Adrenal gland (tissue), 9 donors: ENCODE measurements at regions not wholly inside any gene's neighbourhood (a gene's known extent, or its start where the extent isn't known, plus 50 kb on each side); places are given as distances from the start of the nearest gene placed in this dataset.

ENCODE experiments used
- DNase-seq, 7 donors: peaks; one replicate each; pipeline ENCODE4 v3.0.0-alpha.2; 2019 to 2020
- H3K27ac ChIP-seq, 5 donors: fragments of 200-600 bp; sonication (generic) in 4 of 5; 1 replicate in 3 of 5; 2 replicates in 2 of 5; pipeline versions ENCODE4 v1.5.1 to v1.8.0; 2016 to 2020; ENCODE audit warnings: mild to moderate bottlenecking in 1 of 5
- H3K27me3 ChIP-seq: fragments of 200-600 bp; 2 replicates; pipeline ENCODE4 v1.8.0; 2021
- H3K36me3 ChIP-seq, 2 donors: fragments of 200-600 bp; replicated peaks in 1 of 2; 1 replicate in 1 of 2; 2 replicates in 1 of 2; pipeline versions ENCODE4 v1.5.1 to v1.8.0; 2018 to 2022
- H3K4me1 ChIP-seq, 2 donors: fragments of 200-600 bp; replicated peaks in 1 of 2; 1 replicate in 1 of 2; 2 replicates in 1 of 2; pipeline versions ENCODE4 v1.5.1 to v1.8.0; 2018 to 2021
- H3K4me3 ChIP-seq, 4 donors: fragments of 200-600 bp; sonication (generic) in 3 of 4; one replicate each; pipeline ENCODE4 v1.5.1; 2016 to 2018
- H3K9me3 ChIP-seq, 3 donors: fragments of 200-600 bp; sonication (generic) in 1 of 3; replicated peaks in 1 of 3; 1 replicate in 2 of 3; 2 replicates in 1 of 3; pipeline versions ENCODE4 v1.5.1 to v1.8.0; 2016 to 2021
- CTCF ChIP-seq, 6 experiments: fragments of 450-650 bp in 4 of 6; fragments of 200-600 bp in 2 of 6; sonication (generic) in 1 of 6; IDR thresholded peaks; 1 replicate in 5 of 6; 2 replicates in 1 of 6; pipeline versions ENCODE4 v1.5.1 to v1.8.0; 2016 to 2021; ENCODE audit warnings: antibody characterized with exemption in 6 of 6, mild to moderate bottlenecking in 2 of 6, moderate library complexity in 1 of 6
- POLR2A ChIP-seq, 2 donors: fragments of 450-650 bp; IDR thresholded peaks; one replicate each; pipeline ENCODE4 v1.6.1; 2017; ENCODE audit warnings: antibody characterized with exemption in 2 of 2, mild to moderate bottlenecking in 2 of 2, moderate library complexity in 1 of 2
- WGBS, 4 donors: extraction: QIAGEN DNeasy Blood & Tissue Kit in 2 of 4; methylation state at CpG; one replicate each; pipeline versions ENCODE4 v1.1.5 to v1.1.7; 2013 to 2017; 5-methylcytosine and 5-hydroxymethylcytosine counted together
- intact Hi-C, 2 donors: fragments of 100-400 bp; cut with DNase I; formaldehyde crosslinking; loops; one replicate each; pipeline versions ENCODE4 v1.14.1 to v1.15.0; 2022 to 2023
- donor health status: healthy with polysubstance abuse.
- donor health status: Bipolar disorder and iron deficiency.
- donor health status: DM: yes; HTN: yes; CAD: no.
- donor health status: DM: no; HTN: no; CAD: no.
- donor health status: DM: no; HTN: no; CAD: no.

- no peak for DNase-seq
- H3K9me3 ChIP-seq = no peaks in the 10 kb centered on the region
- TF ChIP-seq POLR2A (IDR thresholded peaks at IDR 0.05) (no peak), CTCF (IDR thresholded peaks at IDR 0.05) (no peak)
- H3K27ac ChIP-seq = no peak overlapping the region
- H3K4me1 ChIP-seq = no peaks in the 10 kb centered on the region
- WGBS, 4 donors = 51 to 68% (median 61%) methylated on average over 2 of the region's 2 CpGs
- intact Hi-C loops = no loop called here
- no peaks in the 10 kb centered on the region for H3K36me3 ChIP-seq
- no peak overlapping the region for H3K4me3 ChIP-seq
- no peaks in the 10 kb centered on the region for H3K27me3 ChIP-seq
These were observed 367.5 kb downstream of the DEPDC1B start for GRCh38 chr5:60332244-60333004.

GRCh38 chr5:60330236-60330635, 369.7 kb downstream of the DEPDC1B start:
- Histone ChIP-seq H3K27ac (no peak overlapping the region), H3K4me3 (no peak overlapping the region), H3K36me3 (no peaks in the 10 kb centered on the region), H3K4me1 (no peaks in the 10 kb centered on the region), H3K9me3 (no peaks in the 10 kb centered on the region), H3K27me3 (no peaks in the 10 kb centered on the region)
- 77 to 84% (median 79%) methylated on average over 3 of the region's 3 CpGs for WGBS, 4 donors
- no peak for TF ChIP-seq POLR2A (IDR thresholded peaks at IDR 0.05)
- TF ChIP-seq CTCF (IDR thresholded peaks at IDR 0.05) = no peak
- DNase-seq = no peak
- intact Hi-C loops = no loop called here

- no peak for TF ChIP-seq CTCF (IDR thresholded peaks at IDR 0.05)
- no peak for TF ChIP-seq POLR2A (IDR thresholded peaks at IDR 0.05)
- 74 to 83% (median 80%) methylated on average over 2 of the region's 2 CpGs for WGBS, 4 donors
- H3K27ac ChIP-seq = no peak overlapping the region
These were observed 374.1 kb downstream of the DEPDC1B start for GRCh38 chr5:60325870-60326269.

GRCh38 chr5:60323596-60323995, 376.4 kb downstream of the DEPDC1B start:
- TF ChIP-seq CTCF (IDR thresholded peaks at IDR 0.05) (no peak), POLR2A (IDR thresholded peaks at IDR 0.05) (no peak)
- Histone ChIP-seq H3K4me3 (no peak overlapping the region), H3K4me1 (no peaks in the 10 kb centered on the region), H3K27me3 (no peaks in the 10 kb centered on the region), H3K36me3 (no peaks in the 10 kb centered on the region), H3K9me3 (no peaks in the 10 kb centered on the region), H3K27ac (no peak overlapping the region)
- intact Hi-C loops = no loop called here
- WGBS, 4 donors = 61 to 77% (median 68%) methylated on average over 3 of the region's 3 CpGs
- DNase-seq = no peak

More at GRCh38 chr5:60325870-60326269, 374.1 kb downstream of the DEPDC1B start:
- intact Hi-C loops = no loop called here
- Histone ChIP-seq H3K4me1 (no peaks in the 10 kb centered on the region), H3K36me3 (no peaks in the 10 kb centered on the region), H3K4me3 (no peak overlapping the region), H3K9me3 (no peaks in the 10 kb centered on the region), H3K27me3 (no peaks in the 10 kb centered on the region)
- DNase-seq = no peak
